ENCODE measurements at regions not wholly inside any gene's neighbourhood (a gene's known extent, or its start where the extent isn't known, plus 50 kb on each side); places are given as distances from the start of the nearest gene placed in this dataset.

DNA sequence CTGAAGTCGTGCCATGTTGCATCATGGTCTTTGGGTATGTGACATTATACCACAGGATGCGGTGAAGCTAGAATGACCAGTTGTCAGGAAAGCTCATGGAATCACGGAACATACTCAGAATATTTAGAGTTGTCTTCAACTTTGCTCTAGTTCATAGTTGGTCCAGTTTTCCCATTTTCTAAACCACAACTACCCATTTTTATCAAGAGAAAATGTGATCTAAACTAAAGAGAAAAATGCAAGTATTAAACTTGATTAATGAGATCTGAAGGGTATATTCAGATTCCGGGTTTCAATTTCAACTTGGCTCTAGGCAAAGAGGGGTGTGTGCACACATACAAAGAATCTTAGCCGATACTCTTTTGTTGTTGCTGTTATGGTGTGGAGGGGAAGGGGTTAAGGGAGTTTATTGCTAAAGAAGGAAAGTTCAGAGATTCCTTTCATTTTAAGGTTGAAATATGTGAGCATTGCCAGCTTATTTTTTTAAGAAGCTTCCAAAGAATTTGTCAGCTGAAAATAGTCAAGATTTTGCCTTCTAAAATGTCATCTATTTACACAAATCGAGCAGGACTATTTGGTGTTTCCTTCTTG lies 516.6 kb upstream of the ZEB2 start:
- TF ChIP-seq CTCF (IDR thresholded peaks at IDR 0.05; ENCODE audit: insufficient read depth, low read length) (no peak), POLR2AphosphoS5 (IDR thresholded peaks at IDR 0.05; ENCODE audit: low read depth) (no peak)
- TF ChIP-seq, protein P1, sequence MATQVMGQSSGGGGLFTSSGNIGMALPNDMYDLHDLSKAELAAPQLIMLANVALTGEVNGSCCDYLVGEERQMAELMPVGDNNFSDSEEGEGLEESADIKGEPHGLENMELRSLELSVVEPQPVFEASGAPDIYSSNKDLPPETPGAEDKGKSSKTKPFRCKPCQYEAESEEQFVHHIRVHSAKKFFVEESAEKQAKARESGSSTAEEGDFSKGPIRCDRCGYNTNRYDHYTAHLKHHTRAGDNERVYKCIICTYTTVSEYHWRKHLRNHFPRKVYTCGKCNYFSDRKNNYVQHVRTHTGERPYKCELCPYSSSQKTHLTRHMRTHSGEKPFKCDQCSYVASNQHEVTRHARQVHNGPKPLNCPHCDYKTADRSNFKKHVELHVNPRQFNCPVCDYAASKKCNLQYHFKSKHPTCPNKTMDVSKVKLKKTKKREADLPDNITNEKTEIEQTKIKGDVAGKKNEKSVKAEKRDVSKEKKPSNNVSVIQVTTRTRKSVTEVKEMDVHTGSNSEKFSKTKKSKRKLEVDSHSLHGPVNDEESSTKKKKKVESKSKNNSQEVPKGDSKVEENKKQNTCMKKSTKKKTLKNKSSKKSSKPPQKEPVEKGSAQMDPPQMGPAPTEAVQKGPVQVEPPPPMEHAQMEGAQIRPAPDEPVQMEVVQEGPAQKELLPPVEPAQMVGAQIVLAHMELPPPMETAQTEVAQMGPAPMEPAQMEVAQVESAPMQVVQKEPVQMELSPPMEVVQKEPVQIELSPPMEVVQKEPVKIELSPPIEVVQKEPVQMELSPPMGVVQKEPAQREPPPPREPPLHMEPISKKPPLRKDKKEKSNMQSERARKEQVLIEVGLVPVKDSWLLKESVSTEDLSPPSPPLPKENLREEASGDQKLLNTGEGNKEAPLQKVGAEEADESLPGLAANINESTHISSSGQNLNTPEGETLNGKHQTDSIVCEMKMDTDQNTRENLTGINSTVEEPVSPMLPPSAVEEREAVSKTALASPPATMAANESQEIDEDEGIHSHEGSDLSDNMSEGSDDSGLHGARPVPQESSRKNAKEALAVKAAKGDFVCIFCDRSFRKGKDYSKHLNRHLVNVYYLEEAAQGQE (IDR thresholded peaks at IDR 0.05; ENCODE audit: insufficient replicate concordance, low read depth), result no peak

Data from HL-60 (cell line).